Left lobe of liver (tissue), 2 donors: ENCODE measurements at regions not wholly inside any gene's neighbourhood (a gene's known extent, or its start where the extent isn't known, plus 50 kb on each side); places are given as distances from the start of the nearest gene placed in this dataset.
"Not testable (repeated sequence)": the region's sequence is repeated elsewhere in the genome, so short reads cannot be mapped to it uniquely, and the experiment has no call there.

Experiments used
- ATAC-seq: fragments of 200-7000 bp; cut with Tn5 transposase; one replicate; pipeline ENCODE4 v1.9.1; 2020; ENCODE audit warnings: mild to moderate bottlenecking, moderate library complexity
- DNase-seq: peaks from one replicate; pipeline ENCODE4 v3.0.0-alpha.2; 2020; ENCODE audit warnings: low spot score
- donor health status: DM: no; HTN: no; CAD: no; lungs with moderate emphysema.
- donor health status: DM: no; HTN: yes; CAD: no.

GRCh38 chr9:89850631-89851325 lies 246.0 kb downstream of the GADD45G start:
- ATAC-seq (no peak), DNase-seq (peak; percentile 24)

GRCh38 chr9:89853161-89853560 lies 248.3 kb downstream of the GADD45G start:
- DNase-seq (no peak), ATAC-seq (no peak)

- DNase-seq (peak; percentile 27), ATAC-seq (no peak)
Observed at GRCh38 chr9:89853931-89854330, 249.1 kb downstream of the GADD45G start.

- no peak for ATAC-seq
- peak; percentile 19 for DNase-seq
Observed at GRCh38 chr9:89854715-89855475, 250.1 kb downstream of the GADD45G start.

GRCh38 chr9:89856296-89856695 lies 251.5 kb downstream of the GADD45G start:
- not testable (repeated sequence) for ATAC-seq, DNase-seq

- not testable (repeated sequence) for DNase-seq, ATAC-seq
Observed at GRCh38 chr9:89856950-89857349, 252.1 kb downstream of the GADD45G start.

GRCh38 chr9:89859842-89860241 lies 255.0 kb downstream of the GADD45G start:
- peak; percentile 44 for ATAC-seq
- not testable (repeated sequence) for DNase-seq

GRCh38 chr9:89861371-89861770 lies 256.6 kb downstream of the GADD45G start:
- ATAC-seq, DNase-seq: not testable (repeated sequence)

- no peak for DNase-seq
- peak; percentile 23 for ATAC-seq
Observed at GRCh38 chr9:89862316-89862715, 257.5 kb downstream of the GADD45G start.

GRCh38 chr9:89863141-89863540 lies 258.3 kb downstream of the GADD45G start:
- no peak for ATAC-seq
- no peak for DNase-seq

- no peak for ATAC-seq
Observed at GRCh38 chr9:89863837-89864236, 259.0 kb downstream of the GADD45G start.

GRCh38 chr9:89864257-89864656 lies 259.4 kb downstream of the GADD45G start:
- ATAC-seq, result no peak
- no peak for DNase-seq

More at GRCh38 chr9:89863837-89864236, 259.0 kb downstream of the GADD45G start:
- no peak for DNase-seq

GRCh38 chr9:89864731-89865130 lies 259.9 kb downstream of the GADD45G start:
- ATAC-seq (no peak), DNase-seq (no peak)

- no peak for DNase-seq
- ATAC-seq, result no peak
Observed at GRCh38 chr9:89865357-89865756, 260.5 kb downstream of the GADD45G start.

- no peak for ATAC-seq
- DNase-seq, result no peak
Observed at GRCh38 chr9:89865981-89866380, 261.2 kb downstream of the GADD45G start.

GRCh38 chr9:89866701-89867100 lies 261.9 kb downstream of the GADD45G start:
- ATAC-seq (no peak), DNase-seq (no peak)

- ATAC-seq, result no peak
- no peak for DNase-seq
Observed at GRCh38 chr9:89868100-89868499, 263.3 kb downstream of the GADD45G start.

- no peak for DNase-seq
- no peak for ATAC-seq
Observed at GRCh38 chr9:89869793-89870580, 265.2 kb downstream of the GADD45G start.

GRCh38 chr9:89871871-89872331 lies 267.1 kb downstream of the GADD45G start:
- DNase-seq (peak; percentile 38), ATAC-seq (no peak)

- DNase-seq (peak; percentile 36), ATAC-seq (no peak)
Observed at GRCh38 chr9:89872426-89872912, 267.7 kb downstream of the GADD45G start.
